Activated CD8-positive, alpha-beta T cell treated with anti-CD3 and anti-CD28 coated beads for 36 hours (primary cell): ENCODE measurements at regions not wholly inside any gene's neighbourhood (a gene's known extent, or its start where the extent isn't known, plus 50 kb on each side); places are given as distances from the start of the nearest gene placed in this dataset.

ENCODE experiments used
- ATAC-seq: fragments of 200-7000 bp; cut with Tn5 transposase; one replicate; pipeline ENCODE4 v1.10.0; 2021; ENCODE audit warnings: mild to moderate bottlenecking, moderate library complexity
- CTCF ChIA-PET: fragments of 350-600 bp; sonication (Branson Sonifier 250); formaldehyde crosslinking; loops from one replicate; lab custom pipeline; 2021; ENCODE audit warnings: antibody characterized with exemption; lab: Charles Lee
- POLR2A ChIA-PET: fragments of 350-600 bp; sonication (Branson Sonifier 250); formaldehyde crosslinking; loops from one replicate; lab custom pipeline; 2021; ENCODE audit warnings: antibody characterized with exemption; lab: Charles Lee
- DNase-seq: peaks from one replicate; pipeline ENCODE4 v3.0.0-alpha.2; 2020
- H3K27ac Mint-ChIP-seq: one replicate; pipeline ENCODE4 v1.8.0; 2021; ENCODE audit warnings: mild to moderate bottlenecking, mixed read lengths
- H3K27me3 Mint-ChIP-seq: one replicate; pipeline ENCODE4 v1.8.0; 2021; ENCODE audit warnings: mixed read lengths
- H3K36me3 Mint-ChIP-seq: one replicate; pipeline ENCODE4 v1.8.0; 2021; ENCODE audit warnings: low read depth, mixed read lengths
- H3K4me1 Mint-ChIP-seq: one replicate; pipeline ENCODE4 v1.8.0; 2021; ENCODE audit warnings: low read depth, mixed read lengths
- H3K4me3 Mint-ChIP-seq: one replicate; pipeline ENCODE4 v1.8.0; 2021; ENCODE audit warnings: mild to moderate bottlenecking, moderate library complexity, mixed read lengths
- H3K9me3 Mint-ChIP-seq: one replicate; pipeline ENCODE4 v1.8.0; 2021; ENCODE audit warnings: mixed read lengths
- CTCF ChIP-seq: fragments of 200-600 bp; IDR thresholded peaks from one replicate; pipeline ENCODE4 v1.8.0; 2022; ENCODE audit warnings: antibody characterized with exemption, mild to moderate bottlenecking
- intact Hi-C: fragments of 100-400 bp; cut with micrococcal nuclease; formaldehyde crosslinking; loops from one replicate; pipeline ENCODE4 v1.10.0; 2022

DNA sequence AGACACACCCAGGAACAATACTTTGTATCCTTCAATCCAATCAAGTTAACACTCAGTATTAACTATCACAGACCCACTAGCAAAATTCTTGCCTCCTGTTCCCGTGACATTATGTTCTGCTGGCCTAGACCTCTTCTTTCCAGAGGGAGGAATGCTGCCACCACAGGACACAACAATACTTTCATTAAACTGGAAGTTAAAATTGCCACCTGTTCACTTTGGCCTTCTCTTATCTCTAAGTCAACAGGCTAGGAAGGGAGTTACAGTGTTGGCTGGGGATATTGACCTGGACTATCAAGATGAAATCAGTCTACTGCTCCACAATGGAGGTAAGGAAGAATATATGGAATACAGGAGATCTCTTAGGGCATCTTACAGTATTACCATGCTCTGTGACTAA is 1000.4 kb upstream of the GBE1 start:
- Mint-ChIP-seq H3K9me3 (peaks cover 7% of the 10 kb centered on the region), H3K27me3 (no peaks in the 10 kb centered on the region), H3K36me3 (no peaks in the 10 kb centered on the region), H3K4me3 (no peak overlapping the region), H3K27ac (no peak overlapping the region), H3K4me1 (no peaks in the 10 kb centered on the region)
- TF ChIP-seq CTCF: no peak
- intact Hi-C loops: no loop called here
- no peak for ATAC-seq
- ChIA-PET POLR2A (no interaction called here), CTCF (no interaction called here)
- DNase-seq: no peak

DNA sequence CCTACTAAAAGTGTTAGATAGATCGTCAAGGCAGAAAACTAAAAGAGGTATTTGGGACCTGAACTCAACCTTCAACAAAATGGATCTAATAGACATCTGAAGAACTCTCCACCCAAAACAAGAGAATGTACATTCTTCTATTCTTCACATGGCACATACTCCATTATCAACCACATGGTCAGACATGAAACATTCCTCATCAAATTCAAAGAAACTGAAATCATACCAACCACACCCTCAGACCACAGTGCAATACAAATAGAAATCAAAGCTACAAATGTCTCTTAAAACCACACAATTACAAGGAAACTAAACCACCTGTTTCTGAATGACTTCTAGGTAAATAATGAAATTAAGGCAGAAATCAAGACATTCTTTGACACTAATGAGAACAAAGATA is 984.1 kb upstream of the GBE1 start:
- no peak for ATAC-seq
- ChIA-PET CTCF (no interaction called here), POLR2A (no interaction called here)
- Mint-ChIP-seq H3K9me3 (peaks cover 4% of the 10 kb centered on the region), H3K4me3 (no peak overlapping the region), H3K27ac (no peak overlapping the region), H3K36me3 (no peaks in the 10 kb centered on the region), H3K4me1 (no peaks in the 10 kb centered on the region), H3K27me3 (no peaks in the 10 kb centered on the region)
- no peak for TF ChIP-seq CTCF
- no peak for DNase-seq
- intact Hi-C loops: no loop called here

- ATAC-seq (no peak), DNase-seq (no peak)
- ChIA-PET POLR2A (no interaction called here), CTCF (no interaction called here)
- H3K4me1 Mint-ChIP-seq: no peaks in the 10 kb centered on the region
- no peak overlapping the region for H3K27ac Mint-ChIP-seq
- H3K36me3 Mint-ChIP-seq: no peaks in the 10 kb centered on the region
- no peaks in the 10 kb centered on the region for H3K27me3 Mint-ChIP-seq
- TF ChIP-seq CTCF: no peak
- no peak overlapping the region for H3K4me3 Mint-ChIP-seq
- H3K9me3 Mint-ChIP-seq: peaks cover 4% of the 10 kb centered on the region
- intact Hi-C loops: no loop called here
Measured at GRCh38 chr3:82743196-82743595, 981.8 kb upstream of the GBE1 start.

DNA sequence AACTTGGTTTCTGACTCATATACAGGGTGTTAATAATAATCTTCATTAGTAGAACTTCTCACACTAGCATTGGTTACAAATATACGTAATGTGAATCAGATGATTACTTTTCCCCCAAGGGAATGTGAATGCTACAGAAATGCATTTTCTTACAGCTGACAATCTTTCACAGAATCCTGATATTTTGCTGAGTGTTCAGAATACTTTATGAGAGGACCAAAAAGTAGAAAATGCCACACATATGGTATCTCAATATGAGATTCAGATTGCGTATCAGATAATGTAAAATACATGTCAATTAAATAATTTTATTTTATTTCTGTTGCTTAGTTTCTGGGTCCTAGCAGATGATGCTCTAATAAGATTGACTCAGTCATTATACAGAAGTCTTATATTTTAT is 979.9 kb upstream of the GBE1 start:
- ATAC-seq (no peak), DNase-seq (no peak)
- no peak overlapping the region for H3K27ac Mint-ChIP-seq
- POLR2A ChIA-PET: no interaction called here
- H3K9me3 Mint-ChIP-seq: peaks cover 4% of the 10 kb centered on the region
- H3K27me3 Mint-ChIP-seq: no peaks in the 10 kb centered on the region
- intact Hi-C loops: no loop called here
- H3K36me3 Mint-ChIP-seq: no peaks in the 10 kb centered on the region
- no peak for TF ChIP-seq CTCF
- CTCF ChIA-PET: no interaction called here
- no peaks in the 10 kb centered on the region for H3K4me1 Mint-ChIP-seq
- H3K4me3 Mint-ChIP-seq: no peak overlapping the region

- no peak for TF ChIP-seq CTCF
Measured at GRCh38 chr3:82739390-82739789, 977.9 kb upstream of the GBE1 start.

More at GRCh38 chr3:82739390-82739789, 977.9 kb upstream of the GBE1 start:
- no peak for DNase-seq
- Mint-ChIP-seq H3K4me3 (no peak overlapping the region), H3K4me1 (no peaks in the 10 kb centered on the region), H3K27ac (no peak overlapping the region), H3K36me3 (no peaks in the 10 kb centered on the region), H3K9me3 (no peaks in the 10 kb centered on the region), H3K27me3 (no peaks in the 10 kb centered on the region)
- intact Hi-C loops: no loop called here
- CTCF ChIA-PET: no interaction called here
- POLR2A ChIA-PET: interaction anchor here (0.6 kb wide), 1 partner anchor 52 kb away, joined by 3 read pairs; no protein-coding TSS in a partner anchor
- ATAC-seq: no peak
